CD14-positive monocyte (primary cell): ENCODE measurements at regions not wholly inside any gene's neighbourhood (a gene's known extent, or its start where the extent isn't known, plus 50 kb on each side); places are given as distances from the start of the nearest gene placed in this dataset.

Experiments used
- DNase-seq, 3 donors: peaks; one replicate each; pipeline ENCODE4 v3.0.0-alpha.2; 2011 to 2022
- H2AFZ ChIP-seq: 2 replicates; pipeline ENCODE4 v1.6.0; 2012; ENCODE audit warnings: mild to moderate bottlenecking, low read depth, low read length, inconsistent platforms; ENCODE audit not compliant: insufficient read depth, poor library complexity, severe bottlenecking
- H3K27ac ChIP-seq, 2 donors: 1 replicate in 1 of 2; 2 replicates in 1 of 2; pipeline ENCODE4 v1.5.1; 2012 to 2013; ENCODE audit warnings: low read length in 2 of 2, control low read depth in 1 of 2, inconsistent platforms in 1 of 2, low read depth in 1 of 2, mild to moderate bottlenecking in 1 of 2
- H3K27me3 ChIP-seq, 2 donors: one replicate each; pipeline versions ENCODE4 v1.6.0 to v1.6.1; 2011 to 2013; ENCODE audit warnings: low read length in 2 of 2; ENCODE audit not compliant: control insufficient read depth in 2 of 2, insufficient read depth in 2 of 2
- H3K36me3 ChIP-seq, 2 donors: replicated peaks in 1 of 2; 1 replicate in 1 of 2; 2 replicates in 1 of 2; pipeline versions ENCODE4 v1.5.1 to v1.6.1; 2012 to 2013; ENCODE audit warnings: low read length in 2 of 2, control low read depth in 1 of 2, inconsistent platforms in 1 of 2, mild to moderate bottlenecking in 1 of 2; ENCODE audit not compliant: insufficient read depth in 2 of 2, control insufficient read depth in 1 of 2
- H3K4me1 ChIP-seq, 2 donors: 1 replicate in 1 of 2; 2 replicates in 1 of 2; pipeline versions ENCODE4 v1.5.1 to v1.6.1; 2012 to 2013; ENCODE audit warnings: low read length in 2 of 2, control low read depth in 1 of 2, inconsistent platforms in 1 of 2, mild to moderate bottlenecking in 1 of 2, moderate library complexity in 1 of 2; ENCODE audit not compliant: insufficient read depth in 2 of 2, control insufficient read depth in 1 of 2
- H3K4me2 ChIP-seq: replicated peaks from 2 replicates; pipeline ENCODE3; 2012; ENCODE audit warnings: low read length, moderate library complexity, mild to moderate bottlenecking; ENCODE audit not compliant: poor library complexity, severe bottlenecking; ENCODE audit errors: extremely low read depth
- H3K4me3 ChIP-seq, 3 experiments: fragments of 200-600 bp in 1 of 3; sonication (generic) in 1 of 3; replicated peaks in 1 of 3; 1 replicate in 2 of 3; 2 replicates in 1 of 3; pipeline ENCODE4 v1.5.1; 2011 to 2013; ENCODE audit warnings: low read length in 3 of 3, mild to moderate bottlenecking in 3 of 3, control low read depth in 2 of 3, low read depth in 2 of 3, inconsistent platforms in 1 of 3, moderate library complexity in 1 of 3
- H3K79me2 ChIP-seq: 2 replicates; pipeline ENCODE4 v1.6.0; 2012; ENCODE audit warnings: mild to moderate bottlenecking, control low read depth, inconsistent platforms, low read length, moderate library complexity; ENCODE audit not compliant: insufficient read depth
- H3K9ac ChIP-seq: 2 replicates; pipeline ENCODE4 v1.6.0; 2017; ENCODE audit warnings: low read length, mild to moderate bottlenecking; ENCODE audit not compliant: insufficient read depth, poor library complexity, severe bottlenecking
- H3K9me3 ChIP-seq, 2 donors: replicated peaks in 1 of 2; 1 replicate in 1 of 2; 2 replicates in 1 of 2; pipeline versions ENCODE4 v1.5.1 to v1.6.1; 2012 to 2013; ENCODE audit warnings: low read length in 2 of 2, control low read depth in 1 of 2; ENCODE audit not compliant: control insufficient read depth in 1 of 2, insufficient read depth in 1 of 2
- H4K20me1 ChIP-seq: 2 replicates; pipeline ENCODE4 v1.6.0; 2012; ENCODE audit warnings: mild to moderate bottlenecking, low read length, control low read depth, moderate library complexity; ENCODE audit not compliant: insufficient read depth
- H3K27ac Mint-ChIP-seq, 7 donors: one replicate each; pipeline ENCODE4 v1.8.0; 2020; ENCODE audit warnings: mild to moderate bottlenecking in 7 of 7, mixed read lengths in 7 of 7, moderate library complexity in 6 of 7, inconsistent platforms in 2 of 7
- H3K27me3 Mint-ChIP-seq, 3 donors: one replicate each; pipeline ENCODE4 v1.8.0; 2021 to 2022; ENCODE audit warnings: low read depth in 3 of 3, mild to moderate bottlenecking in 3 of 3, mixed read lengths in 3 of 3, moderate library complexity in 3 of 3, inconsistent platforms in 1 of 3
- H3K36me3 Mint-ChIP-seq, 2 donors: one replicate each; pipeline ENCODE4 v1.8.0; 2020; ENCODE audit warnings: mixed read lengths in 2 of 2, inconsistent platforms in 1 of 2, mild to moderate bottlenecking in 1 of 2
- H3K4me1 Mint-ChIP-seq: one replicate; pipeline ENCODE4 v1.8.0; 2020; ENCODE audit warnings: mild to moderate bottlenecking, mixed read lengths
- H3K4me3 Mint-ChIP-seq, 2 donors: one replicate each; pipeline ENCODE4 v1.8.0; 2020; ENCODE audit warnings: mild to moderate bottlenecking in 2 of 2, mixed read lengths in 2 of 2, moderate library complexity in 1 of 2
- H3K9me3 Mint-ChIP-seq, 7 donors: one replicate each; pipeline ENCODE4 v1.8.0; 2020 to 2022; ENCODE audit warnings: mixed read lengths in 7 of 7, mild to moderate bottlenecking in 6 of 7, moderate library complexity in 6 of 7, inconsistent platforms in 2 of 7
- WGBS: methylation state at CpG from one replicate; pipeline ENCODE4 v1.1.5; 2013; ENCODE audit warnings: missing lambda C conversion rate; ENCODE audit not compliant: insufficient coverage; 5-methylcytosine and 5-hydroxymethylcytosine counted together
- intact Hi-C, 2 donors: fragments of 100-400 bp; cut with micrococcal nuclease; formaldehyde crosslinking; loops; one replicate each; pipeline versions ENCODE4 v1.15.0 to v1.15.1; 2023
- TF ChIP-seq, protein P1 (sequence below): fragments of 200-600 bp; IDR thresholded peaks from one replicate; pipeline ENCODE4 v1.8.0; 2022; ENCODE audit warnings: antibody characterized with exemption, mild to moderate bottlenecking

DNA sequence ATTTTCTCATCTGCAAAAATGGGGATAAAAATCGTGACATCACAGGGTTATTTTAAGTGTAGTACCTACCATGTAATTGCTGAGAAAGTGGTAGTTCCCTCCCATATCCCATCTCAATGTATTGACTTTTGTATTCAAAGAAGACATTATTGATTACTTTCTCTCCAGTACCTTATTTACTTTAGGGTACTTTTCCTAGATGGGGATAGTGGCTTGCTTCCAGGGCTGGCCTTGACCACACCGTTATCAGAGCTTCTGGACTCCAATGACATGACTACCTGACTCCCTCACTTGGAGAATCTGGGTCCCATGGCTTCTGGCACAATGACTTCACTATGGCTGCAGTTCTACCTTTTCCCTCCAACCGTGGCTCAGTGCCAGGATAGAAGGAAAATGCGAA lies 58.2 kb upstream of the EOLA2 start:
- no peaks in the 10 kb centered on the region for H3K27me3 ChIP-seq
- Mint-ChIP-seq H3K9me3 (peaks cover 3 to 10% (median 7%) of the 10 kb centered on the region in 7 donors), H3K27me3 (no peaks in the 10 kb centered on the region), H3K36me3 (peaks cover 19 to 21% of the 10 kb centered on the region in 2 donors), H3K4me1 (no peaks in the 10 kb centered on the region), H3K27ac (no peak overlapping the region), H3K4me3 (no peak overlapping the region)
- no peak overlapping the region for H3K4me3 ChIP-seq
- no peak for DNase-seq
- H3K79me2 ChIP-seq = no peaks in the 10 kb centered on the region
- H3K36me3 ChIP-seq = peaks cover 8 to 20% of the 10 kb centered on the region in 2 donors
- H2AFZ ChIP-seq = no peak overlapping the region
- WGBS = no CpG with 5 or more reads among the region's 4 CpGs
- H3K9ac ChIP-seq = no peak overlapping the region
- H3K4me2 ChIP-seq = no peak overlapping the region
- no peaks in the 10 kb centered on the region for H4K20me1 ChIP-seq
- no peak overlapping the region for H3K27ac ChIP-seq
- intact Hi-C loops = no loop called here
- TF ChIP-seq, protein P1, sequence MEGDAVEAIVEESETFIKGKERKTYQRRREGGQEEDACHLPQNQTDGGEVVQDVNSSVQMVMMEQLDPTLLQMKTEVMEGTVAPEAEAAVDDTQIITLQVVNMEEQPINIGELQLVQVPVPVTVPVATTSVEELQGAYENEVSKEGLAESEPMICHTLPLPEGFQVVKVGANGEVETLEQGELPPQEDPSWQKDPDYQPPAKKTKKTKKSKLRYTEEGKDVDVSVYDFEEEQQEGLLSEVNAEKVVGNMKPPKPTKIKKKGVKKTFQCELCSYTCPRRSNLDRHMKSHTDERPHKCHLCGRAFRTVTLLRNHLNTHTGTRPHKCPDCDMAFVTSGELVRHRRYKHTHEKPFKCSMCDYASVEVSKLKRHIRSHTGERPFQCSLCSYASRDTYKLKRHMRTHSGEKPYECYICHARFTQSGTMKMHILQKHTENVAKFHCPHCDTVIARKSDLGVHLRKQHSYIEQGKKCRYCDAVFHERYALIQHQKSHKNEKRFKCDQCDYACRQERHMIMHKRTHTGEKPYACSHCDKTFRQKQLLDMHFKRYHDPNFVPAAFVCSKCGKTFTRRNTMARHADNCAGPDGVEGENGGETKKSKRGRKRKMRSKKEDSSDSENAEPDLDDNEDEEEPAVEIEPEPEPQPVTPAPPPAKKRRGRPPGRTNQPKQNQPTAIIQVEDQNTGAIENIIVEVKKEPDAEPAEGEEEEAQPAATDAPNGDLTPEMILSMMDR = no peak
- no peaks in the 10 kb centered on the region for H3K4me1 ChIP-seq
- peaks cover 0 to 6% of the 10 kb centered on the region in 2 donors for H3K9me3 ChIP-seq

DNA sequence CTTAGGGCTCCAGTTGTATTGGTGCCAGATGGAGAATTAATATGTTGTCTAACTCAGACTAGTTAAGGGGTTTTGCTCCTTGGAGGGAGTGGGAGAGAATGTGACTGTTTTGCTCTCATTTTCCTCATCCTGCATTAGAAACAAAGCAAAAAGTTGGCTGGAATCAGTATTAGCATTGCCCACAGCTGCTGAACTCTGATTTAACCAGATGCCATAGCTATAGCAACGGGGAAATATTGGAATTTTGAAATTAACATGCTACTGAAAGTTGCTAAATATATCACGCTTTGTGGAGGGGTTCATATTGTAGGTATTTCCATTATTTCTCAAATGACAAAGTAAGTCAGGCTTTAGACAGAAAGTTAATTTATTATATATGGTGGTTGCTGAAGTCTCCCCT lies 66.7 kb upstream of the EOLA2 start:
- intact Hi-C loops = no loop called here
- Mint-ChIP-seq H3K9me3 (no peaks in the 10 kb centered on the region), H3K4me3 (no peak overlapping the region), H3K4me1 (no peaks in the 10 kb centered on the region), H3K36me3 (no peaks in the 10 kb centered on the region), H3K27me3 (peaks cover 0 to 2% (median 0%) of the 10 kb centered on the region in 3 donors), H3K27ac (no peak overlapping the region)
- H3K9me3 ChIP-seq = no peaks in the 10 kb centered on the region
- H3K4me3 ChIP-seq = no peak overlapping the region
- no peak overlapping the region for H2AFZ ChIP-seq
- no peaks in the 10 kb centered on the region for H3K36me3 ChIP-seq
- no peak for DNase-seq
- no peak overlapping the region for H3K27ac ChIP-seq
- no peaks in the 10 kb centered on the region for H3K4me1 ChIP-seq
- H4K20me1 ChIP-seq = no peaks in the 10 kb centered on the region
- no peak overlapping the region for H3K9ac ChIP-seq
- WGBS = no CpG with 5 or more reads among the region's 2 CpGs
- TF ChIP-seq, protein P1 = no peak
- no peaks in the 10 kb centered on the region for H3K27me3 ChIP-seq
- H3K4me2 ChIP-seq = no peak overlapping the region
- H3K79me2 ChIP-seq = no peaks in the 10 kb centered on the region
